ENCODE measurements at regions not wholly inside any gene's neighbourhood (a gene's known extent, or its start where the extent isn't known, plus 50 kb on each side); places are given as distances from the start of the nearest gene placed in this dataset.
A peak's percentile ranks its signal among the peaks of the same experiment; 100 is the strongest.

- peak; percentile 44 for DNase-seq
Measured at GRCh38 chr4:166498546-166498945, 625.5 kb downstream of the TLL1 start.

GRCh38 chr4:166499820-166500219 lies 626.8 kb downstream of the TLL1 start:
- no peak for DNase-seq

GRCh38 chr4:166501941-166502382 lies 628.9 kb downstream of the TLL1 start:
- DNase-seq = no peak

- no peak for DNase-seq
Measured at GRCh38 chr4:166502660-166503059, 629.6 kb downstream of the TLL1 start.

GRCh38 chr4:166506051-166506450 lies 633.0 kb downstream of the TLL1 start:
- no peak for DNase-seq

- DNase-seq = no peak
Measured at GRCh38 chr4:166512267-166512666, 639.2 kb downstream of the TLL1 start.

GRCh38 chr4:166518315-166518714 lies 645.3 kb downstream of the TLL1 start:
- no peak for DNase-seq

GRCh38 chr4:166518776-166519175 lies 645.7 kb downstream of the TLL1 start:
- no peak for DNase-seq

GRCh38 chr4:166519774-166520173 lies 646.7 kb downstream of the TLL1 start:
- DNase-seq = no peak

- DNase-seq = no peak
Measured at GRCh38 chr4:166527500-166527899, 654.5 kb downstream of the TLL1 start.

- DNase-seq = no peak
Measured at GRCh38 chr4:166531703-166532102, 658.7 kb downstream of the TLL1 start.

- no peak for DNase-seq
Measured at GRCh38 chr4:166535865-166536264, 662.8 kb downstream of the TLL1 start.

- DNase-seq = no peak
Measured at GRCh38 chr4:166538491-166539005, 665.5 kb downstream of the TLL1 start.

- no peak for DNase-seq
Measured at GRCh38 chr4:166546009-166546408, 673.0 kb downstream of the TLL1 start.

- no peak for DNase-seq
Measured at GRCh38 chr4:166577639-166578038, 656.7 kb downstream of the SPOCK3 start.

- no peak for DNase-seq
Measured at GRCh38 chr4:166585491-166585890, 648.8 kb downstream of the SPOCK3 start.

GRCh38 chr4:166594326-166594946 lies 639.9 kb downstream of the SPOCK3 start:
- no peak for DNase-seq

GRCh38 chr4:166600264-166600663 lies 634.0 kb downstream of the SPOCK3 start:
- no peak for DNase-seq

- DNase-seq = no peak
Measured at GRCh38 chr4:166602068-166602467, 632.2 kb downstream of the SPOCK3 start.

- DNase-seq = no peak
Measured at GRCh38 chr4:166622425-166622977, 611.8 kb downstream of the SPOCK3 start.

GRCh38 chr4:166625018-166625637 lies 609.2 kb downstream of the SPOCK3 start:
- DNase-seq = no peak

- no peak for DNase-seq
Measured at GRCh38 chr4:166628454-166628853, 605.8 kb downstream of the SPOCK3 start.

- DNase-seq = no peak
Measured at GRCh38 chr4:166635367-166635766, 598.9 kb downstream of the SPOCK3 start.

GRCh38 chr4:166637816-166638215 lies 596.5 kb downstream of the SPOCK3 start:
- no peak for DNase-seq
